Neural crest cell (in vitro differentiated cells): ENCODE measurements at regions not wholly inside any gene's neighbourhood (a gene's known extent, or its start where the extent isn't known, plus 50 kb on each side); places are given as distances from the start of the nearest gene placed in this dataset.
"Not testable (repeated sequence)": the region's sequence is repeated elsewhere in the genome, so short reads cannot be mapped to it uniquely, and the experiment has no call there.

ENCODE experiments used
- DNase-seq: peaks from one replicate; pipeline ENCODE4 v3.0.0; 2021; ENCODE audit warnings: low read depth, mixed read lengths, low spot score
- H3K27ac Mint-ChIP-seq: one replicate; pipeline ENCODE4 v1.8.0; 2021; ENCODE audit warnings: mild to moderate bottlenecking, mixed read lengths; ENCODE audit not compliant: unreplicated experiment
- H3K27me3 Mint-ChIP-seq: 2 replicates; pipeline ENCODE4 v1.8.0; 2021; ENCODE audit warnings: low read depth, mild to moderate bottlenecking, mixed read lengths
- H3K36me3 Mint-ChIP-seq: 2 replicates; pipeline ENCODE4 v1.8.0; 2021; ENCODE audit warnings: low read depth, mild to moderate bottlenecking, mixed read lengths
- H3K4me1 Mint-ChIP-seq: 2 replicates; pipeline ENCODE4 v1.8.0; 2021; ENCODE audit warnings: mixed read lengths
- H3K4me3 Mint-ChIP-seq: one replicate; pipeline ENCODE4 v1.8.0; 2021; ENCODE audit warnings: mild to moderate bottlenecking, mixed read lengths
- H3K9me3 Mint-ChIP-seq: 2 replicates; pipeline ENCODE4 v1.8.0; 2021; ENCODE audit warnings: mixed read lengths
- TF ChIP-seq, protein P1 (sequence below): fragments of 200-600 bp; sonication (generic); conservative IDR thresholded peaks from 2 replicates; pipeline ENCODE4 v1.5.0; 2021; ENCODE audit warnings: antibody characterized with exemption, mild to moderate bottlenecking

- Mint-ChIP-seq H3K9me3 (peaks cover 5% of the 10 kb centered on the region), H3K36me3 (no peaks in the 10 kb centered on the region), H3K4me3 (no peak overlapping the region), H3K27me3 (no peaks in the 10 kb centered on the region), H3K4me1 (no peaks in the 10 kb centered on the region), H3K27ac (no peak overlapping the region)
- TF ChIP-seq, protein P1, sequence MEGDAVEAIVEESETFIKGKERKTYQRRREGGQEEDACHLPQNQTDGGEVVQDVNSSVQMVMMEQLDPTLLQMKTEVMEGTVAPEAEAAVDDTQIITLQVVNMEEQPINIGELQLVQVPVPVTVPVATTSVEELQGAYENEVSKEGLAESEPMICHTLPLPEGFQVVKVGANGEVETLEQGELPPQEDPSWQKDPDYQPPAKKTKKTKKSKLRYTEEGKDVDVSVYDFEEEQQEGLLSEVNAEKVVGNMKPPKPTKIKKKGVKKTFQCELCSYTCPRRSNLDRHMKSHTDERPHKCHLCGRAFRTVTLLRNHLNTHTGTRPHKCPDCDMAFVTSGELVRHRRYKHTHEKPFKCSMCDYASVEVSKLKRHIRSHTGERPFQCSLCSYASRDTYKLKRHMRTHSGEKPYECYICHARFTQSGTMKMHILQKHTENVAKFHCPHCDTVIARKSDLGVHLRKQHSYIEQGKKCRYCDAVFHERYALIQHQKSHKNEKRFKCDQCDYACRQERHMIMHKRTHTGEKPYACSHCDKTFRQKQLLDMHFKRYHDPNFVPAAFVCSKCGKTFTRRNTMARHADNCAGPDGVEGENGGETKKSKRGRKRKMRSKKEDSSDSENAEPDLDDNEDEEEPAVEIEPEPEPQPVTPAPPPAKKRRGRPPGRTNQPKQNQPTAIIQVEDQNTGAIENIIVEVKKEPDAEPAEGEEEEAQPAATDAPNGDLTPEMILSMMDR, result no peak
- DNase-seq, result no peak
Observed at GRCh38 chr2:37746883-37747282, 75.4 kb upstream of the CDC42EP3 start.

DNA sequence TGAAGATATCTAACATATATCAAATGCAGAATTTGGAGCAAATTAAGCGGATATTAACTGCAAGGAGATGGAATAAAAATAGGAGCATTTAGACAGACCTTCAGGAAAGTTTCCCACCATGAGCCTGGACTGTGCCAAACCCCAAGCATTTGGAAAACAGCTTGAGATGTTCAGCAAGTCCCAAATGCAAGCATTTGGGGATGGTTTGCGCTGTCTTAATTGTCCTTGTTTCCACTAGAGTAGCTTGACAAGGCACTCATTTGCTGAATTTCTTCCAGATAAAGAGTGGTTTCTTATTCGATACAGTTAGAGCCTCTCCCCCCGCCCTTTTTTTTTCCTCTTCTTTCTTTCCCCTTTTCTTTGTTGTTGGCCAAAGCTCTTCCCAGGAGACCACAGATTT, 77.1 kb upstream of the CDC42EP3 start:
- Mint-ChIP-seq H3K27me3 (no peaks in the 10 kb centered on the region), H3K27ac (no peak overlapping the region), H3K36me3 (no peaks in the 10 kb centered on the region), H3K9me3 (no peaks in the 10 kb centered on the region), H3K4me3 (no peak overlapping the region), H3K4me1 (no peaks in the 10 kb centered on the region)
- TF ChIP-seq, protein P1, result no peak
- no peak for DNase-seq

DNA sequence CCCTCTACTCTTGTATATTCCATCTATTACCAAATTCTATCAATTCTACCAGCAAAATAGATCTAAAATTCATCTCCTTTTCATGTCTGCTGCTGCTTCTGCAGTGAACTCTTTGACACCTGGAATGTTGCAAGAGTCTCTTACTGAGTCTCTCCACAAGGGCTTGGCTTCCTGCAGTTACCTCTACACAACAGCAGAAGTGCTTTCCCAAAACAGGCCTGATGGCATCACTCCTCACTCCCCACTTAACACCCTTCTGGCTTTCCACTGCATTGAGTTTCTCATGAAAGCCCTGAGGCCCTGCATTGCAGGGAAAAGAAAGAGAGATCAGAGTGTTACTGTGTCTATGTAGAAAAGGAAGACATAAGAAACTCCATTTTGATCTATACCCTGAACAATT, 78.8 kb upstream of the CDC42EP3 start:
- peak overlapping the region; percentile 52 for H3K27ac Mint-ChIP-seq
- DNase-seq, result not testable (repeated sequence)

DNA sequence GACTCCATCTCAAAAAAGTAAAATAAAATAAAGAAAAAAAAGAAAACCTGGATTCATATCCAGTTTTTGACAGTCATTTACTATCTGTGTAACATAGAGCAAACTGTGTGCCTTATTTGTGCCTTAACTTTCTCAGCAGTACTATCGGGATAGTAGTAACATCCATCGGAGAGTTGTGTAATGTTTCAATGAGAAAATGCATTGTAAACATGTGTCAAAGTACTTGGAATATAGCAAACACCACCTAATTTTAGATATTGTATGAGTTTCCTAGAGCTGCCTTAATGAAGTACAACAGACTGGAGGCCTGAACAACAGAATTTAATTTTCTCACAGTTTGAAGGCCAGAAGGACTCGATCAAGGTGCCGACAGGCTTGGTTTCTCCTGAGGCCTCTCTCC, 81.3 kb upstream of the CDC42EP3 start:
- peaks cover 3% of the 10 kb centered on the region for H3K9me3 Mint-ChIP-seq
- H3K36me3 Mint-ChIP-seq, result no peaks in the 10 kb centered on the region
- DNase-seq, result no peak
- H3K4me3 Mint-ChIP-seq, result no peak overlapping the region
- no peak overlapping the region for H3K27ac Mint-ChIP-seq
- no peaks in the 10 kb centered on the region for H3K4me1 Mint-ChIP-seq
- TF ChIP-seq, protein P1, result no peak
- H3K27me3 Mint-ChIP-seq, result no peaks in the 10 kb centered on the region

More for the DNA sequence above, 78.8 kb upstream of the CDC42EP3 start:
- H3K36me3 Mint-ChIP-seq, H3K4me1 Mint-ChIP-seq, H3K27me3 Mint-ChIP-seq, H3K9me3 Mint-ChIP-seq, H3K4me3 Mint-ChIP-seq: not testable (repeated sequence)

DNA sequence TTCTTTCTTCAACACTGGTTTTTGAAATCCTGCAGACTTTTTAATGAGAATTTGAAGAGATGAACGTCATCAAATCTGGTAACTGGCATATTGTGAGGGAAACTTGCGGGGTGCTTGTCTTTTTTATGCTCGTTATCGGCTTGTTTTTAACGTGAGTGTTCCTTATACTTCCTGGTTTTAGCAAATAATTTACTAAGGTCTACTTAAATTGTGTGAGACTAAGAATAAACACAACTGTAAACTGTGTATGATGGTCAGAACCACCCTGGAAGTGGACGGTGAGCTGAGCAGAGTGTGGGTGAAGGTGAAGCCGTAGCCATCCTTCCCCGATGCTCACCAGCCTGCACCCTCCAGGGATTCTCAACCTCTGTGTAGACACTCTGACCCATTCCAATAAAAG, 82.3 kb upstream of the CDC42EP3 start:
- TF ChIP-seq, protein P1, result no peak
- no peaks in the 10 kb centered on the region for H3K27me3 Mint-ChIP-seq
- H3K9me3 Mint-ChIP-seq, result peaks cover 6% of the 10 kb centered on the region

GRCh38 chr2:37755961-37756559, 84.6 kb upstream of the CDC42EP3 start:
- DNase-seq, H3K27me3 Mint-ChIP-seq, H3K4me1 Mint-ChIP-seq, H3K36me3 Mint-ChIP-seq, H3K27ac Mint-ChIP-seq, H3K9me3 Mint-ChIP-seq, H3K4me3 Mint-ChIP-seq: not testable (repeated sequence)

More for the DNA sequence above, 82.3 kb upstream of the CDC42EP3 start:
- no peak for DNase-seq
- Mint-ChIP-seq H3K4me1 (no peaks in the 10 kb centered on the region), H3K4me3 (no peak overlapping the region), H3K27ac (no peak overlapping the region), H3K36me3 (no peaks in the 10 kb centered on the region)

DNA sequence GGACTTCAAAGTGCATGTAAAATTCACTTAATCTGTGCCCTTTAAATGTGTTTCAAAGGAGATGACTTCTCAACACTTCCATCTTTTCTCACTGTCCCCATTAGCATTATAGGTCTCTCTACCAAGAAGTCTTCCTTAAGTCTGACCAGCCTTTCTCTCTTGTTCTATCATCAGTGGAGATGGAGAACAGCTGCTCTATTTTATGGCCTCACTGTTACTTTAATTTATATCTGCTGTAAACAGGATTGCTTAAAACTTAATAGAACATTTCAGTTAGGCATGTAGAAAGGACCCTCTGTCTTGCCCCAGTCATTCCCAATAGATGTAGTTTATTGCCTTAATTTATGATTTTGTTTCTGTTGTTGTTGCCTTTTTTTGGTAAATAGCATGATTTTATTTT, 86.0 kb upstream of the CDC42EP3 start:
- not testable (repeated sequence) for H3K4me3 Mint-ChIP-seq, H3K27me3 Mint-ChIP-seq, H3K27ac Mint-ChIP-seq, H3K36me3 Mint-ChIP-seq, DNase-seq, H3K4me1 Mint-ChIP-seq, H3K9me3 Mint-ChIP-seq

- not testable (repeated sequence) for DNase-seq, H3K36me3 Mint-ChIP-seq, H3K27ac Mint-ChIP-seq, H3K27me3 Mint-ChIP-seq, H3K4me1 Mint-ChIP-seq, H3K9me3 Mint-ChIP-seq, H3K4me3 Mint-ChIP-seq
Observed at GRCh38 chr2:37758141-37758601, 86.7 kb upstream of the CDC42EP3 start.

GRCh38 chr2:37759989-37760388, 88.5 kb upstream of the CDC42EP3 start:
- not testable (repeated sequence) for H3K9me3 Mint-ChIP-seq, H3K4me1 Mint-ChIP-seq, H3K27me3 Mint-ChIP-seq, H3K36me3 Mint-ChIP-seq, H3K4me3 Mint-ChIP-seq, DNase-seq, H3K27ac Mint-ChIP-seq
